HUES6 (cell line): ENCODE measurements at regions not wholly inside any gene's neighbourhood (a gene's known extent, or its start where the extent isn't known, plus 50 kb on each side); places are given as distances from the start of the nearest gene placed in this dataset.

Experiments
- H3K27ac ChIP-seq: 2 replicates; pipeline ENCODE4 v1.7.0; 2013; ENCODE audit warnings: low read depth, mild to moderate bottlenecking, low read length, inconsistent platforms
- H3K27me3 ChIP-seq: 2 replicates; pipeline ENCODE4 v1.6.1; 2013; ENCODE audit warnings: low read length; ENCODE audit not compliant: control insufficient read depth, insufficient read depth
- H3K36me3 ChIP-seq: 2 replicates; pipeline ENCODE4 v1.6.1; 2013; ENCODE audit warnings: low read length; ENCODE audit not compliant: control insufficient read depth, insufficient read depth
- H3K4me1 ChIP-seq: 2 replicates; pipeline ENCODE4 v1.6.1; 2013; ENCODE audit warnings: low read length; ENCODE audit not compliant: control insufficient read depth, insufficient read depth
- H3K4me3 ChIP-seq: 2 replicates; pipeline ENCODE4 v1.5.1; 2013; ENCODE audit warnings: low read depth, low read length
- H3K9ac ChIP-seq: one replicate; pipeline ENCODE4 v1.6.1; 2013; ENCODE audit warnings: mild to moderate bottlenecking, low read length
- H3K9me3 ChIP-seq: 2 replicates; pipeline ENCODE4 v1.6.1; 2013; ENCODE audit warnings: low read depth, low read length; ENCODE audit not compliant: control insufficient read depth, insufficient read depth

DNA sequence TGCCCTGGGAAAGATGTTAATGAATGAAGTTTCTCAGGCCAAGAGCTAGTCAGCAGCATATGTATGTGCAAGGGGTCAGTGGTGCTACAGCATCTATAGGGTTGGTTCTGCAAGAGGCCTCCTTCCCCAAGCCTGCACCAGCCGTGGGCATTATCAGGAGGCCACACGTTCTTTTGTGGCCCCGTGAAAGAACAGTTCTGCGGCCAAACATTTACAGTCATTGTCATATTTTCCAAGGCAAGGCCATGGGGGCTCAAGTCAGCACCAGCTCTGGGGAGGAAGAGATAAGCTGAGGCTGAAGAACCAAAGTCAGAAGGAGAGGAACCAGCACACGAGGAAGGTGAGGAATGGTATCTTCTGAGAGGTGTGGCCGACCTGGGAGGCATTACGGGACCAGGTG lies 54.4 kb upstream of the TMEM72 start:
- Histone ChIP-seq H3K27me3 (peaks cover 3% of the 10 kb centered on the region; the same call in 1 of the 2 replicates), H3K36me3 (no peaks in the 10 kb centered on the region), H3K9ac (no peak overlapping the region), H3K27ac (no peak overlapping the region), H3K9me3 (no peaks in the 10 kb centered on the region), H3K4me3 (no peak overlapping the region), H3K4me1 (peaks cover 19% of the 10 kb centered on the region)

DNA sequence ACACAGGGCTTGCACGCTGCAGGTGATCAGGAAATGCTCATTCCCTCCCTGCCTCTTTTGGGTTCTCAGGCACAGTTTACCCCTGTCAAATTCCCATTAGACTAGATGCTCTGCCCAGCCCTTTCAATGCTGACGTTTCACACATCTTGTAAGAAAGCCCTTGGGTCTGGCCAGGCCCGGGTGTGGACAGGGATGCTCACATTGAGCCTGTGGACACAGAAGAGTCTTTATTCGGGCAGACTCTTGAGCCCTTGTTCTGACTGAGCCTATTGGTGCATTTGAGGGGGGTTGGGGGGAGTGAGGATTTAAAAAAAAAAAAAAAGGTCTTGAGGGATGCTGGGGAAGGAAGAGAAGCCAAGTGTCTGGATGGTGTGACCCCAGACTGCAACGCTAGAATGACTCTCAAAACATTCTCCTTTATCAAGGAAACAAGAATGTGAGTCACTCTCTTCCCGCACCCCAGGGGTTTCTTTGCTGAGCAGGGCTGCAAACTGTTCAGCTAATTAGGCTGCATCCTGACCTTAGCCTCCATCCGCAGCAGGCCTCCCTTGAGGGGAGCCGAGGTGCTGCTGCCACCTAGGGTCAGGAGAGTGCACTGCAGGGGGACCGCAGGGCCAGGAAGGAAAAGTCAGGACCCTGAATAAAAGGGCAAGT lies 53.6 kb upstream of the TMEM72 start:
- H3K9me3 ChIP-seq = no peaks in the 10 kb centered on the region
- H3K36me3 ChIP-seq = no peaks in the 10 kb centered on the region
- no peak overlapping the region for H3K4me3 ChIP-seq
- H3K9ac ChIP-seq = no peak overlapping the region
- H3K27me3 ChIP-seq = peaks cover 4% of the 10 kb centered on the region; the same call in 1 of the 2 replicates
- H3K27ac ChIP-seq = no peak overlapping the region
- peaks cover 23% of the 10 kb centered on the region for H3K4me1 ChIP-seq

DNA sequence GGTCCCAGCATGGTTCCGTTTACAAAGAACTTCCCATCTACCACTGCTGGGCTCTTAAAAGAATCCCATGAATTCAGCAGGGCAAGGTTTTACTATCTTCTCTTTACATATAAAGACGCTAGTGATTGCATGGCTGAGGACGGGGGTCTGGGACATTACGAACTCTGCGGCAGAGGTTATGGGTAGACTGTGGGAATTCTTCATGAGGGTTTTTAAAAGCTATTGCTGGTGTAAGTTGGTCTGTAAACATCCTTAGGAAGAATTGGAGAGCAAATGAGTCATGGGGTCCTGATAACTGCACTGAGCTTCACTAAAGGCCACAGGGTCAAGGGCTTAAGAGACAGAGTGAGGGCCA lies 53.1 kb upstream of the TMEM72 start:
- Histone ChIP-seq H3K4me1 (peaks cover 23% of the 10 kb centered on the region), H3K27ac (no peak overlapping the region), H3K36me3 (no peaks in the 10 kb centered on the region), H3K27me3 (peaks cover 9% of the 10 kb centered on the region), H3K4me3 (no peak overlapping the region), H3K9ac (no peak overlapping the region), H3K9me3 (no peaks in the 10 kb centered on the region)

DNA sequence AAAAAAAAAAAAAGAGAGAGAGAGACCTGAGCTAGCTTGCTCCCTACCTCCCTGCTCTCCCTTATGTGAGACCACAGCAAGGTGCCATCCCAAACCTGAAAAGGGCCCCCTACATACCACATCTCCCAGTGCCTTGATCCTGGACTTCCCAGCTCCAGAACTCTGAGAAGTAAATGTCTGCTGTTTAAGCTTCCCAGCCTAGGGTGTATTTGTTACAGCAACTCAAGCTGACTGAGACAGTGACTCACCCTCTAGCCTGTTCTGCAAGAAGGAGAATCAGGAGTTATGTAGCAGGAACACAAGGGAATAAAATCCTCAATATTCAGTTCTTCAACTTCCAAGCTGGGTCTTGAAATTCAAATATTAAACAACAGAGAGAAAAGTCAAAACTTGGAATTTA lies 52.1 kb upstream of the TMEM72 start:
- H3K27ac ChIP-seq = no peak overlapping the region
- no peak overlapping the region for H3K9ac ChIP-seq
- peaks cover 17% of the 10 kb centered on the region for H3K27me3 ChIP-seq
- no peaks in the 10 kb centered on the region for H3K36me3 ChIP-seq
- H3K4me1 ChIP-seq = peaks cover 29% of the 10 kb centered on the region
- H3K9me3 ChIP-seq = no peaks in the 10 kb centered on the region
- no peak overlapping the region for H3K4me3 ChIP-seq

DNA sequence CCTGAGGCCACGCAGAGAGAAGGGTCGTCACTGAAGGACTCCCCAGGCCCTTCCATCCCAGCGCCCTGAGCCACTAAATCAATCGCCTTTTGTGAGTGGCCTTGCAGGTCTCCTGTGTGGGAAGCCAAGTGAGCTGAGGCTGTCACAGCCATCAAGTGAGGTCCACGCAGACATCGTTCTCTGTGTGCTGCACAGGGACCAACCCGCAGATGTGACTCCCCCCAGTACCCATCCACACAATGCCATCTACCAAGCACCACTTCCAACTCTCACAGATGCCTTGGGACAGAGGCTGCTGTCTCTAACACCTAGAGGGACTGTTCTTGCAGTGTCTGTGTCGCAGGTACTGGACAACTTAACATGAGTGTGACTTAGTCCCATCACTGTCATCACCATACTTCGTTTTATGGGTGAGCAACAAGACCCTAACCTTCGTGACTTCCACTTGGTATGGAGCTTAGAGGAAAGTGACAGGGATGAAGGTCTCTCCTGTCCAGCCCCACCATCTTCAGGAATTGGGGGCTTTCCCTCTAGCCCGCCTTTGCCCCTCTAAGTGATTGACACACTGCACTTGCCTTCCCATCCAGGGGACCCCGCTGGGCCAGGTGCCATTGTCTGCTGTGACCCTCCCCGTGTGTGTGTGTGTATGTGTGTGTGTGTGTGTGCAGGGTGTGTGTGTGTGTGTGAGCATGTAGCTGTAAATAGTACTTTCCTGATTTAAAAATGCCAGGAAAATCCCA lies 51.4 kb upstream of the TMEM72 start:
- Histone ChIP-seq H3K9me3 (no peaks in the 10 kb centered on the region), H3K4me3 (no peak overlapping the region), H3K27me3 (peaks cover 24% of the 10 kb centered on the region), H3K4me1 (peaks cover 36% of the 10 kb centered on the region), H3K27ac (no peak overlapping the region), H3K9ac (no peak overlapping the region), H3K36me3 (no peaks in the 10 kb centered on the region)

DNA sequence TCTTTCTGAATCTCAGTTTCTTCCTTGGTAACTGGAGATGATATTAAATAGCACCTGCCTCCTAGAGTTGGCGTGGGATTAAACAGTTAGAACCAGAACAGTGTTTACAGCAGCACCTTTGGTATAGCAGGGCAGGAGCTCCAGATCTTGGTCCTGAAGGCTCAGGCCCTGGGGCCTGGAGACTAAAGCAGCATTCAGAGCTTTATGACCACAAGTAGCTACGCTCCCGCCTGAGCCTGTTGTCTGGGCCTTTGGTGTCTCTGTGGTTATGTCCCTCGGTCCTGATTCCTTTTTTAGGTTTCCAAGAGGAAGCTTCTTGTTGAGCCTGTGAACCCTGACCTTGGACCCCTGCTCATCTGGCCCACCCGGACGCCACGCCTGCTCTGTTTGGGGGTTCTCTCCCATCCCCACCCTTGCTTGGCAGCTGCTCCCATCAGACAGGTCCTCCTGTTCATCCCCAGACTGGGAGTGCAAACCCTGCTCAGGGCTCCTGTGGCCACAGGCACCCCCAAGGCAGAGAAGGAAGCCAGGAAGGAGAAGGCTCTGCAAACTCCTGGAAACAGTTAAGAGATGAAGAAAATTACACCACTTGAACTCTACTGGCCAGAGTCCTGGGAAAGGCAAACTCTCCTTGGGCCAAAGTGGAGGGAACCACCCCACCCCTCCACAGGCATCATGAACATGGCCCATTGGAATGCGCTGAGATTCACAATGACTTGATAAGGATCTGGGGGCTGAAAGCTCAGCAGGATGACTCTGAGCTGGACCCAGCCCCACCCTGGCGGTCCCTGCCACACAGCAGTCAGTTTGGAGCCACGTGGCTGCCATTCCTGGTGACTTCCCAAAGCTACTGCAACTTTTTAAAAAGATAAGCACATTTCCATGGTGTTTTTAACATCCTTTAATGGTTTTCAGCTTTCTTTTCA lies 50.1 kb upstream of the TMEM72 start:
- Histone ChIP-seq H3K4me3 (no peak overlapping the region), H3K27me3 (peaks cover 34% of the 10 kb centered on the region), H3K27ac (no peak overlapping the region), H3K4me1 (peaks cover 37% of the 10 kb centered on the region), H3K9ac (no peak overlapping the region), H3K9me3 (no peaks in the 10 kb centered on the region), H3K36me3 (no peaks in the 10 kb centered on the region)
